Mesodermal cell (in vitro differentiated cells): ENCODE measurements at regions not wholly inside any gene's neighbourhood (a gene's known extent, or its start where the extent isn't known, plus 50 kb on each side); places are given as distances from the start of the nearest gene placed in this dataset.

ENCODE experiments used
- H3K27ac ChIP-seq: 2 replicates; pipeline ENCODE4 v1.7.0; 2013; ENCODE audit warnings: mild to moderate bottlenecking, low read depth, low read length, moderate library complexity; ENCODE audit not compliant: severe bottlenecking
- H3K36me3 ChIP-seq: 2 replicates; pipeline ENCODE4 v1.7.1; 2013; ENCODE audit warnings: mild to moderate bottlenecking, low read length, moderate library complexity; ENCODE audit not compliant: control insufficient read depth, insufficient read depth
- H3K4me1 ChIP-seq: one replicate; pipeline ENCODE4 v1.7.1; 2013; ENCODE audit warnings: mild to moderate bottlenecking, low read length; ENCODE audit not compliant: insufficient read depth, control insufficient read depth, poor library complexity, severe bottlenecking
- H3K4me3 ChIP-seq: 2 replicates; pipeline ENCODE4 v1.7.0; 2013; ENCODE audit warnings: low read length, control low read depth, mild to moderate bottlenecking; ENCODE audit not compliant: insufficient read depth, poor library complexity, severe bottlenecking; ENCODE audit errors: extremely low read depth
- H3K9me3 ChIP-seq: 2 replicates; pipeline ENCODE4 v1.7.1; 2013; ENCODE audit warnings: mild to moderate bottlenecking, low read length, moderate library complexity; ENCODE audit not compliant: control insufficient read depth
- WGBS, 2 experiments: methylation state at CpG; one replicate each; pipeline ENCODE4 v1.1.5; 2013; ENCODE audit warnings: missing lambda C conversion rate in 2 of 2; ENCODE audit not compliant: insufficient coverage in 2 of 2; 5-methylcytosine and 5-hydroxymethylcytosine counted together

DNA sequence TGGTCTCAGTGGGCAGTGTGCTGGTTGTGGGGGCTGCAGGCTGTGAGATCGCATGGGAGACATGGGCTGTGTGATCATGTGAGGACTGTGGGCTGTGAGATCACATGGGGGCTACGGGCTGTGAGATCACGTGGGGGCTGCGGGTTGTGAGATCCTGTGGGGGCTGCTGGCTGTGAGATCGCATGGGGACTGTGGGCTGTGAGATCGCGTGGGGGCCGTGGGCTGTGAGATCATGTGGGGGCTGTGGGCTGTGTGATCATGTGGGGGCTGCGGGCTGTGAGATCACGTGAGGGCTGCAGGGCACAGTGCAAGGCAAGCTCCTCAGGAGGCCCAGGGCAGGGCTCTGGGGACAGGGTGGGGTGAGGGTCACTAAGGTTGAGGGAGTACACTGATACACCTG lies 140.5 kb upstream of the CST7 start:
- no peaks in the 10 kb centered on the region for H3K9me3 ChIP-seq
- H3K4me1 ChIP-seq, result peaks cover 3% of the 10 kb centered on the region
- no peak overlapping the region for H3K27ac ChIP-seq
- WGBS, 2 experiments, result 93 to 94% methylated on average over 8 to 10 of the region's 10 CpGs
- no peaks in the 10 kb centered on the region for H3K36me3 ChIP-seq
- H3K4me3 ChIP-seq, result no peak overlapping the region

- Histone ChIP-seq H3K9me3 (no peaks in the 10 kb centered on the region), H3K4me3 (no peak overlapping the region), H3K27ac (no peak overlapping the region), H3K4me1 (peaks cover 3% of the 10 kb centered on the region), H3K36me3 (no peaks in the 10 kb centered on the region)
- 83 to 86% methylated on average over 12 of the region's 12 CpGs for WGBS, 2 experiments
Measured at GRCh38 chr20:24809606-24810005, 139.5 kb upstream of the CST7 start.

DNA sequence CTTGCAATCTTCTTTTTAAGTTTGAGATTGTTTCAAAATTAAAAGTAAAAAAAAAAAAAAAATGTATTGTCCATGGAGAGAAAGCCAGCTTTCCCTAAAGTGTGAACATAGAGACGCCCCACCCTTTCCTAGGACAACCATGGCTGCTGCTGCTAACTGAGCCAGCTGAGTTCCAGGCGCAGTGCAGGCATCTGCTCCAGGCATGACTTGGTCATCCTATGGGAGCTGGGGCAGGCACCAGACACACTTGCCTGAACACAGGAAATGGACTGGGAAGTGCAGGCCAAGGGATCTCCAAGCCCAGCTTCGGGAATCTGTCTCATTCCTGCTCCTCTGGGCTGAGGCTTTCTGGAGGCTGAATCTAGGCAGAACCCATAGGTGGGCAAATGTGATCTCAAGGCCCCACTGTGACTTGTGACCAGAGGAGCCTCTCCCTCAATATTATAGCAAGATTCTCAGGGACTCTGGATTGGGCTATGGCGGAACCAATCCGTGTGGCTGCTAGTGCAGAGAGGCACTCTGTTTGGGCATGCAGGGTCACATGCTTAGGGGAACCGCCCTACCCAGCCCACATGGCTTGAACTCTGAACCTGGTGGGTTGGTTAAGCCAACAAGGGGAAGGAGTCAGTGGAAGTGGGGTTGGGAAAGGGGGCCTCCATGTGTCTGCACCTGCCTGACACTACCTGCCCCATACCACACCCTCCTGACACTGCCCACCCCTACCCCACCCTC lies 138.2 kb upstream of the CST7 start:
- WGBS, 2 experiments, result 94 to 100% methylated on average over 3 to 6 of the region's 6 CpGs
- H3K9me3 ChIP-seq, result no peaks in the 10 kb centered on the region
- no peak overlapping the region for H3K27ac ChIP-seq
- H3K4me1 ChIP-seq, result peaks cover 3% of the 10 kb centered on the region
- H3K4me3 ChIP-seq, result no peak overlapping the region
- no peaks in the 10 kb centered on the region for H3K36me3 ChIP-seq

- 66 to 90% methylated on average over 2 to 4 of the region's 6 CpGs for WGBS, 2 experiments
- Histone ChIP-seq H3K36me3 (no peaks in the 10 kb centered on the region), H3K4me1 (peaks cover 3% of the 10 kb centered on the region), H3K4me3 (no peak overlapping the region), H3K9me3 (no peaks in the 10 kb centered on the region), H3K27ac (no peak overlapping the region)
Measured at GRCh38 chr20:24812373-24812772, 136.7 kb upstream of the CST7 start.

- Histone ChIP-seq H3K9me3 (no peaks in the 10 kb centered on the region), H3K4me3 (no peak overlapping the region), H3K36me3 (no peaks in the 10 kb centered on the region), H3K27ac (no peak overlapping the region), H3K4me1 (peaks cover 3% of the 10 kb centered on the region)
- 87 to 100% methylated on average over 2 to 30 of the region's 35 CpGs for WGBS, 2 experiments
Measured at GRCh38 chr20:24813080-24813479, 136.0 kb upstream of the CST7 start.

- Histone ChIP-seq H3K36me3 (no peaks in the 10 kb centered on the region), H3K9me3 (no peaks in the 10 kb centered on the region), H3K4me3 (no peak overlapping the region), H3K27ac (no peak overlapping the region), H3K4me1 (peaks cover 3% of the 10 kb centered on the region)
- 86 to 100% methylated on average over 2 of the region's 5 CpGs for WGBS, 2 experiments
Measured at GRCh38 chr20:24813496-24813895, 135.6 kb upstream of the CST7 start.

- peaks cover 3% of the 10 kb centered on the region for H3K4me1 ChIP-seq
- WGBS, 2 experiments, result 87 to 88% methylated on average over 2 to 5 of the region's 6 CpGs
Measured at GRCh38 chr20:24813936-24814335, 135.1 kb upstream of the CST7 start.

GRCh38 chr20:24814556-24815195 lies 134.4 kb upstream of the CST7 start:
- no peak overlapping the region for H3K4me3 ChIP-seq
- peaks cover 3% of the 10 kb centered on the region for H3K4me1 ChIP-seq
- H3K36me3 ChIP-seq, result no peaks in the 10 kb centered on the region
- no peaks in the 10 kb centered on the region for H3K9me3 ChIP-seq
- 86% methylated on average over 7 to 8 of the region's 9 CpGs for WGBS, 2 experiments
- no peak overlapping the region for H3K27ac ChIP-seq

More at GRCh38 chr20:24813936-24814335, 135.1 kb upstream of the CST7 start:
- H3K36me3 ChIP-seq, result no peaks in the 10 kb centered on the region
- H3K4me3 ChIP-seq, result no peak overlapping the region
- no peaks in the 10 kb centered on the region for H3K9me3 ChIP-seq
- H3K27ac ChIP-seq, result no peak overlapping the region

GRCh38 chr20:24815196-24815815 lies 133.8 kb upstream of the CST7 start:
- Histone ChIP-seq H3K4me1 (peaks cover 3% of the 10 kb centered on the region), H3K27ac (no peak overlapping the region), H3K9me3 (no peaks in the 10 kb centered on the region), H3K36me3 (no peaks in the 10 kb centered on the region), H3K4me3 (no peak overlapping the region)
- 85 to 90% methylated on average over 13 to 15 of the region's 16 CpGs for WGBS, 2 experiments

DNA sequence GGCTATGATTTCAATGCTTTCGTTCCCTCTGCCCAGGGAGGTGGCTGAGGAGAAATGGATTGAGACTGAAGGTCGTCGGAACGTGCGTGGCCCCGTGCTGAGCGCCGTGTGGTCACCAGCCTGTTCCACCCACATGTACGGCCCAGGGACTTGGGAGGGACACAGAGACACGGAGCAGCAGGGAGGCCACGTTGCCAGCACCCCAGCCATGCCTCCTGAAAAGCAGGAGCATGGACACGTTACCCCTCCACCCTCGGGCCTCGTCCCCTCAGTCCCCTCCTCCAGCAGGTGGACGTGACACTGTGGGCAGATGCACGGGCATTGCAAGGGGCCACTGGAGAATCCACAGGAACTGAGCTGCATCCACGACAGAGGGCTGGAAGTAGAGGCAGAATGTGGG lies 133.1 kb upstream of the CST7 start:
- peaks cover under 1% of the 10 kb centered on the region for H3K4me1 ChIP-seq
- WGBS, 2 experiments, result 84 to 93% methylated on average over 8 to 17 of the region's 17 CpGs
- no peak overlapping the region for H3K4me3 ChIP-seq
- H3K27ac ChIP-seq, result no peak overlapping the region
- H3K9me3 ChIP-seq, result no peaks in the 10 kb centered on the region
- H3K36me3 ChIP-seq, result no peaks in the 10 kb centered on the region

- no peaks in the 10 kb centered on the region for H3K36me3 ChIP-seq
- H3K4me3 ChIP-seq, result no peak overlapping the region
- no peaks in the 10 kb centered on the region for H3K9me3 ChIP-seq
- WGBS, 2 experiments, result 72 to 94% methylated on average over 1 to 6 of the region's 6 CpGs
- H3K4me1 ChIP-seq, result no peaks in the 10 kb centered on the region
- H3K27ac ChIP-seq, result no peak overlapping the region
Measured at GRCh38 chr20:24816431-24816830, 132.6 kb upstream of the CST7 start.
